Stimulated activated naive CD4-positive, alpha-beta T cell (primary cell): ENCODE measurements at regions not wholly inside any gene's neighbourhood (a gene's known extent, or its start where the extent isn't known, plus 50 kb on each side); places are given as distances from the start of the nearest gene placed in this dataset.
"Not testable (repeated sequence)": the region's sequence is repeated elsewhere in the genome, so short reads cannot be mapped to it uniquely, and the experiment has no call there.

Experiments
- DNase-seq, 6 experiments: peaks; one replicate each; lab custom pipeline; 2025; lab: John Stamatoyannopoulos, UW

DNA sequence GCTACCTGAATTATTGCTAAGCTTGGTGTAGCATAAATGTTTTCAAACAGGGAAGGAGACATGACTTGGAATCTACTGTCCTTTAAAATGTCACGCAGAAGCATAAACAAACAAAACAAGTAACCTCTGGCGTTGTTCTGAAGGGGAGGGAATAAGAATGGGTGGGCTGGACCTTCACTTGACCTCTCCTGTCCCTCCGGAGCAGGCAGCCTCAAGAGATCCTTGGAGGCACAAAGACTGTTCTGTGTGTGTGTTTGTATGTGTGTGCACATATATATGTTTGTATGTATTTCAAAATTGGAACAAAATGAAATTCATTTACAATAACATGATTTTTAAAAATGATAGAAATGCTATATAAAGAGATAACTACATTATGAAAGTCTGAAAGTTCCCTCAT lies 91.3 kb upstream of the DCLK2 start:
- no peak for DNase-seq

DNA sequence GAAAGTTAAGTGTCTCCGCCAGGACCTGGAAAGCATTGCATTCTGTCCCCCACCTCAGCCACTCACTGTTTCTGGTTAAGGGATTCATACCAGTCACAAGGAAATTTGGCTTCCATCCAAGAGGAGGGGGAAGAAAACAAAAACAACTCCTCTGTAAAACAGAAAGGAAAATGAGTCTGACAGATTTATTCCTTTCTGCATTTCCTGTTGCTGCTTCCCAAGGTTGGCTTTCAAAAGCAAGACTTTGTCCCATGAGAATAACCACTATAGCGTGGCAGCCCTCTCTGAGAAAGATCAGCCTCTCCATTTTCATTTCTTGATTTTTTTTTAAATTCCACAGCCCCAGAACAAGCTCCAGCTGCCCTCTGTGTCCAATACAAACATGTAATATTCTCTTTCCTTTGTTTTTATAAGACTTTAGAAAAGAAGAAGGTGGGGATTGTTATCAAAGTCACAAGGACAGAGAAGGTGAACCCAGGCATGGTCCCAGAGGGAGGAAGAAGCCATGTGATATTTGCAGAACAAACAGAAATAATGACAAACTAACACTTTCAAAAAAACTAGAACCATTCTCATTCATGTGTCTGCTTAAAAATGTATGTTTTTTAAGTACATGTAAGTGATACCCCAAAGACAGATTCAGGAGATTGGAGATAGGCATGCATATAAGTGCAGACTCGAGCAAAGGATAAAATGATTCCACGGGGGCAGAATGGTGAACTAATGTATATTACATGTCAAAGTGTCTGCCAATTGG lies 90.7 kb upstream of the DCLK2 start:
- no peak for DNase-seq

DNA sequence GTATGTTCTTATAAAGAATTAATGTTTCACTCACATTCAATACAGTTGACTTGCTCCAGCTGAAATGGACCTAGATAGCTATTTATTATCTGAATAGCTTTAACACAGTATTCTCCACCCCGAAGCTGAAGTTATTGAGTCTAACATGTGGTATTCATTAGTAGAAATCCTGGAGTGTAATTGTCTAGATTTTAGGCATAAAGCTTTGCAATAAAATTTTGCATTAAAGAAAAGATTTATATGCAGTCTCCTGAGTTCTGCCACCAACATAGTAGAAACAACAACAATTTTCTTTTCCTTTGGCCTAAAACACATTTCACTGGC lies 90.2 kb upstream of the DCLK2 start:
- DNase-seq = no peak

DNA sequence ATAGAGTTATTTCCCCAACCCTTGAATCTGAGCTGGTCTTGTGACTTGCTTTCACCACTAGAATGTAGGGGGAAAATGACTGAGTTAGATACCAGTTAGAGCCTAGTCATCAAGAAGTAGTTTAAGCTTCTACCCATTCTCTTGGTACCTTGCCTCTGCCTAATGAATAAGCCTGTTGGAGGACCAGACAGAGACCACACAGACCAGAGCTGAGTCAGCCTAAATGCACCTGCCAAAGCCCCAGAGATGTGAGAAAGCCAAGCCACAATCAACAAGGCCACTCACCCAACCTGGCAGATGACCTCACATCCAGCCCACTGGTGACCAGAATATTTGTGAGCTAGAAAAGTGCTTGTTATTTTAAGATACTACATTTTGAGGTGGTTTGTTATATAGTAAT lies 85.2 kb upstream of the DCLK2 start:
- no peak for DNase-seq

DNA sequence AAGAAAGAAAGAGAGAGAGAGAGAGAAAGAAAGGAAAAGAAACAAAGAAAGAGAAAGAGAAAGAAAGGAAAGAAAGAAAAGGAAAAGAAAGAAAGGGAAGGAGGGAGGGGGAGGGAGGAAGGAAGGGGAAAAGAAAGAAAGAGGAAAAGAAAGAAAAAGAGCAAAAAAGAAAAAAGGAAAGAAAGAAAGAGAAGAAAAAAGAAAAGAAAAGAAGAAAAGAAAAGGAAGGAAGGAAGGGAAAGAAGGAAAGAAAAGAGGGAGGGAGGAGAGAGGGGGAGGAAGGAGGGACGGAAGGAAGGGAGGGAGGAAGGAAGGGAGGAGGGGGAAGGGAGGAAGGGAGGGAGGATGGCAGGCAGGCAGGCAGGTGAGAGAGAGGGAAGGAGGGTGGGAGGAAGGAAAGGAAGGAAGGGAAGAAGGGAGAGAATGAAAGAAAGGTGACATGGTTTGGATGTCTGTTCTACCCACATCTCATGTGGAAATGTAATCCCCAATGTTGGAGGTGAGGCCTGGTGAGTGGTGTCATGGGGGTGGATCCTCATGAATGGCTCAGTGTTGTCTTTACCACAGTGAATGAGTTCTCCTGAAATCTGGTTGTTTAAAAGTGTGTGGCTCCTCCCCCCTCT lies 83.0 kb upstream of the DCLK2 start:
- no peak for DNase-seq

DNA sequence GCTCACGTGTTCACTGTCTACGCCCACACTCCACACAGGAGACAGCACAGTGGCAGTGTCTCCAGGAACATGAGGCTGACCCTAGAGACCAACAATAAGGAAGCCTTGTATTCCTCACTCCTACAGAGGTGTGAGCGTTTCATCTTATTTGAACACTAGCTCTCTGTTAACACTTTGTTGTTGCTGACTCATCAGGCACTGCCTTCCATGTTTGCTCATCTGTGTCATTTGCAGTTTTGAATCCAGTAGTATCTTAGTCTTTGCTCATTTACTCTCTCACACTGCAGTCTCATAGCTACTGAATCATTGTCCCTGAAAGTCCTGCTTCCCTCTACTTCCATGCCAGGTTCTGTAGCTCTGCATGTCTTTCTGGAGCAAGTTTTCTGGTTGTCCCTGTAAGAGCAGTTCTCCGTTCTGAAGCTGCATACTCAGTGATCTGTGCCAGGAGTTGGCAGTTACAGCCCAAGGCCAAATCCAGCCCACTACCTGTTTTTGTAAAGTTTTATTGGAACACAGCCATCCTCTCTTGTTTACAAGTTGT lies 80.3 kb upstream of the DCLK2 start:
- no peak for DNase-seq

DNA sequence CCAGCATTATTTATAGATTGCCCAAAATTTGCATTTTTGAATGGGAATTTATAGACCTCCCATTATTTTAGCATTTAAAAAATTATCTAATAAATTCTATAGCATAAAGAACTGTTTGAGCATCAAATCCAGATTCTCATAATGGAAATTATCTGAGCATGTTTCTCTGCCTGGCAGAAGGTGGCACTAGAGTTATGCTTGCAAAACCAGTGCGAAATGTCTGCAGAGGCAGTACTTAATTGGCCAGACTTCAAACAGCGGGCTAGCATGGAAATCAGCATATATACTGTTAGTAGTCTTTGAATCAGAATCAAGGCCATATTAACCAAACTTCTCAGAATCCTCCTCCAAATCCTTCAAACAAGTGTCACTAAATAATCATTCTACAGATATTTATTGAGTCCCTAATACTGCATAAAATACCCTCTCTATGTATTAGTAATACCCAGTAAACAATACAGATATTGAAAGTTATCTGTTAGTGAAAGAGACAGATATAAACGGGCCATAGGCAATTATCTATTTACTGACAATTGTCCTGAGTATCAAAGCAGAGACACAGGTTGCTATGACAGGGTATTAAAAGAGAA lies 78.7 kb upstream of the DCLK2 start:
- no peak for DNase-seq

DNA sequence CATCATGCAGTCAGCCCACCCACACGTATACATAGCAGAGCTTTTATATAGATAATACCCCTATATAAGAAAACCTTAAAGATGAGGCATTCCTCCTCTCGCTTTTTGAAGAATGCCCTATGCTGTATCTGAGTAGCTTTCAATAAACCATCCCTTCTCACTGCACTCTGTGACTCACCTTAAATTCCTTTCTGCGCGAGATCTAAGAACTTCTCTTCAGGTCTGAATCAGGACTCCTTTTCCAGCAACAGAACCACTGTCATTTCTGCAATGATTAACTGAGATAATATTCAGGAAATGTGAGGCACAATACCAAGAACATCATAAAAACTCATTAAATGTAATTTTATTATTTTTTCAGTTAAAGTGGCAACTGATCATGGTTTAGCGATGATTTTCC lies 76.4 kb upstream of the DCLK2 start:
- DNase-seq = no peak

DNA sequence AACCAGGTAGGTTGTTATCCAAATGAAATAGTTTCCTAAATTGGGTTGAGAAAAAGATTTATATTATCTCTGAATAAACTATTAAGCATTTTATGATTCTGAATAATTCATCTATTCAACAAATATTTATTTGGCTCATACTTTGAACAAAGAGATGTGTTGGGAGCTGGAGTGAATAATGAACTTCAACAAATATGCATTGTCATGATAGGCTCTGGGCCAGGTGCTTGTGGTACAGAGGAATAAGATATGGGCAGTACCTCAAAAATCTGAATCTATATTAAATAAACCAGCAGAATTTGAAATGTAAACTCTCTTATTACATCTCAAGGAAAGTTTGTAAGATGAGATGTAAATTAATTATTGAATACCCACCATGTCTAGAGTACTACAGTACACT lies 75.7 kb upstream of the DCLK2 start:
- no peak for DNase-seq

DNA sequence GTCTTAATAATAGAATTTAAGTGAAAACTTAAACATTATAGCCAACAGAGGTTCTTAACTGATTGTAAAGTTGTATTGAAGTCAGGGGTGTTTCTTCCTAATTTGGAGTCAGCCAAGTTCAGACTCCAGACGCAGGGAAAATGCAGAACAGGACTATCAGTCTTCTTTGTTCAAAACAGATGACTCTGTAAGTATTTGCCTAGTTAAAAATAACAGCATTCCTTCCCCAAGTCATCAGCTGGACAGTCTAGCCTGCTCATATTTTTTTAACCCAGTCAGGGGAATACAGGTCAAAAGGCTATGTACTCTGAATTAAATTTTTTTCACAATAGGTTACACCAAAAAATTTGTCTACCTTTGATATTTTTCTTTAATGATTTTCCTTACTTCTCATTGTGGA lies 73.8 kb upstream of the DCLK2 start:
- no peak for DNase-seq

DNA sequence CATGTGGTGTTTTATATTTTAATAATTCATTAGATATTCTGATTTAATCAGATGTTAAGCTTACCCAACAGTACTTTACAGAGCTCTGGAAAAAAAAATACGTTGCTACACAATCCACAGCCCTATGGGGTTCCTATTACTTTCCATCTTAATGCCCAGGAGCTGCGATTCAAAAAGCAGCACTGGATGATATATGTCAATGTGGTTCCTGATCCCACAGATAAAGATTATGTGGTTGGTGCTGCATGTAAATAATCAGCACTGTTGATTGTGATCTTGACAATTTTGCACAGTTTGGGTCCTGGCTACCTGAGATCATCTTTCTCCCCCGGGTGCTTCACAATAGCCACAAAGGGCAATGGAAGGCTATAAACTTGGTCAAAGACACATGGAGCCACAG lies 72.7 kb upstream of the DCLK2 start:
- DNase-seq = no peak

DNA sequence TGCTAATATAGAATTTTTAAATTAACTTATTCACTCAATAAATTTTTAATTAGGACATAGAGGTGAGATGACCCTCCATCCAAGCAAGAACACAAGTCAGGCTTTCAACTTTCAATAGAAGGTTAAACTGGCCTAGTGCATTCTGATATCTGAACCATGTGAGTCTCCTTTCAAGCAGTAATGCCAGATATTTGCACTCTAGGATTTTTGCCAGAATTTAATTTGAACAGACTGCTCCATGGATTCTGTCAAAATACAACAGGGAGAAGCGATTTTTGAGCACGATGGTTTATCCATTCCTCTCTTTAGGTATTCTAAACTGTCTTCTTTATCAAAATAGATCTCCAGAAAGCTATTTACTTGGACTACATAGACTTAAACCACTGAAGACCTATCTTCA lies 72.0 kb upstream of the DCLK2 start:
- DNase-seq = no peak

DNA sequence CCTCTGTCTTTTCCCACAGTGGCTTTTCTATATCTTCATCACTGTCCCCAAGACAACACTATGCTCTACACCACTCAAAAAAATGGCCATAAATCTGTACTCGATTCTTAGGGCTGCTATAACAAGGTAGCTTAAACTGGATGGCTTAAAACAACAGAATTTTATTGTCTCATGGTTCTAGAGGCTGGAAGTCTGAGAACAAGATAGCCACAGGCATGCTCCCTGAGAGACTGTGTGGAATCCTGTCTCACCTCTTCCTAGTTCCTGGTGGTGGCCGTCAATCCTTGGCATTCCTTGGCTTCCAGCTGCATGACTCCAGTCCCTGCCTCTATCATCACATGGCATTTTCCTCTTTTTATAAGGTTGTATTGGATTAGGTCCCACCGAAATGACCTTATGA lies 70.7 kb upstream of the DCLK2 start:
- DNase-seq = no peak

DNA sequence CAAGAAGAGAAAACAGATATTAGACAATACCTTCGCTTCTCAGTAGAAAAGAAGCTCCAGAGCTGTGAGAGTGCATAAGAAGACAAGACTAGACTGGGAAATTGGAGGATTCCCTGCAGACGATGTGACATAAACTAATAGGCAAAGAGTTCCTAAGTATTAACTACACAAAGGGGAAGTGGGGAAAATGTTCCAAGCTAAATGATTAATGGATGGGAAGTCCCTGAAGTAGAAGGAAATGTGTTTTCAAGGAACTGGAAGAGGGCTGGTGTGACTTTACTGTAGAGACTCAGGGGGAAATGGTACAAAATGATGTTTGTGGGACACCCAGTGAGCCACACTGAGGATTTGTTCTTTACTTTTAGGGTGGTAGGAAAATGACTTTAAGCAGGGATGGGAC lies 69.7 kb upstream of the DCLK2 start:
- DNase-seq = no peak

DNA sequence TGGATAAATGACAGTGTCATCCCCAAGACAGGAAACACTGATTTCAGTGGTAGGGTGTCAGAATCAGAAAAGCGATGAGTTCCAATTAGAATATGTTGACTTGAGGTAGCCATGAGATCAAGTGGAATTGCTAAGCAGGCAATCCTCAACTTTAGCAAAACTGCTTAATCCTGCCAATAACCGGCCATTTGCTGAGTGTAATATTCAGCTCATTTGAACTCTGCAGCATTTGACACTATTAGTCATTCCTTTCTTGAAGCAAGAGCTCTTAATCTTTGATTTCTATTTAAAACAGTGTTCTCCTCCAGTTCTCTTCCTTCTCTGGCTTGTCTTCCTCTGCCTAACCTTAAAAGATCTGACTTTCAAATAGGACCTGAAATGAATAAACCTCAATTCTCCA lies 68.7 kb upstream of the DCLK2 start:
- DNase-seq = no peak

DNA sequence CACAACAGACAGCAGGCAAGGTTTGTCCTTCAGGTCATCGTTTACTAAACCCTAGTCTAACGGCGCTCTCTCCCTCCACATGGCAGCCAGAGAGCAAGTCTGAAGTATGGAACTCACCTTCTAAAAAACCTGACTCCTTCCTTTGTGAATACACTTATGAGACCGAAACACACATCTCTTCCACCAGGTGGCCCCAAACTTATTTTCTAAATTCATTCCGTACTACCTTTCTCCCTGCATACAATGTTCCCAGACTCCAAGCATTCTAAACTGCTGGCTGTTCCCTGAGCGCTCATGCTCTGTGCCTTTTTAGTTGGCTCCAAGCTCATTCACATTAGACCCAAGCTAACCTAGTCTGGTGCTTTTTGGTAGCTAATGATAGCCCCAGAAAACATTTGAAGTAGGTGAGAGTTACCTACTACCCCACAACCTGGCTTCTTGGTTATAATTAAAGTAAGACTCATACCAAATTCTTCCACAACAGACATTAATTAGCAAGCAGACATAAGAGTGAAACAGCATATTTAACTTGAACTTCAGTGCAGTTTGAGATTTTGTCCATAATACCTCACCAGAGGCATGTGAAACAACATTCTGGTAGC lies 67.6 kb upstream of the DCLK2 start:
- no peak for DNase-seq

DNA sequence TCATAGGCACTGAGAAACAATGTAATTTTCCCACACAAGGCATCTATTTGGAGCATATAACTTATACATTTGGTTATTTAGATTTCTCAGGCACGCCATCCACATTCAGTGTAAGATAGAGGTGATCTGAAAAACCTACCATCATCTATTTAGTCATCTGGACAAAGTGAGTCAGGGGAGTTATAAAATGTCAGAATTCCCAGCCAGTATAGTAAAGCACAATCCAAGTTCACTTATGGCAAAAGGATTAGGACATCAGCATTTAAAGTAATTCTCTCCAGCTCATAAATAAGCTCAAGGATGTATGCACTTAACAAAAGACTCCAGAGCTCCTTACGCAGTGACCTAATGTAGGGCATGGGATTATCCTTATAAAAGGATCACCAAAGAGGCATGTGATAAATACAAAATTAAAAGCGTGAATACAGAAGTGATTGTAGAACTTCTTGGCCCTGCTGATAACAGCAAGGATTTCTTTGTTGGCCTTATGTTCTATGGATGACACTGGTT lies 65.3 kb upstream of the DCLK2 start:
- DNase-seq = no peak

DNA sequence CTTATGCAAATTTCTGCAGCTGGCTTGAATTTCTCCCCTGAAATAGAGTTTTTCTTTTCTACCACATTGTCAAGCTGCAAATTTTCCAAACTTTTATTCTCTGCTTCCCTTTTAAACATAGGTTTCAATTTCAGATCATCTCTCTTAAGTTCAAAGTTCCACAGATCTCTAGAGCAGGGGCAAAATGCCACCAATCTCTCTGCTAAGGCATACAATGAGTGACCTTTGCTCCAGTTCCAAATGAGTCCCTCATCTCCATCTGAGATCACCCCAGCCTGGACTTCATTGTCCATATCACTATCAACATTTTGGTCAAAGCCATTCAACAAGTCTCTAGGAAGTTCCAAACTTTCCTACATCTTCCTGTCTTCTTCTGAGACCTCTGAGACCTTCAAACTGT lies 62.3 kb upstream of the DCLK2 start:
- not testable (repeated sequence) for DNase-seq

DNA sequence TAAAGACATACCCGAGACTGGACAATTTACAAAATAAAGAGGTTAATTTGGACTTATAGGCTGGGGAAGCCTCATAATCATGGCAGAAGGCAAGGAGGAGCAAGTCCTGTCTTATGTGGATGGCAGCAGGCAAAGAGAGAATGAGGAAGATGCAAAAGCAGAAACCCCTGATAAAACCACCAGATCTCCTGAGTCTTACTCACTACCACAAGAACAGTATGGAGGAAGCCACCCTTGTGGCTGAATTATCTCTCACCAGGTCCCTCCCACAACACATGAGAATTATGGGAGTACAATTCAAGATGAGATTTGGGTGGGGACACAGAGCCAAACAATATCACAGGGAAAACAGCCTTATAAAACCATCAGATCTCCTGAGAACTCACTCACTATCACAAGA lies 61.6 kb upstream of the DCLK2 start:
- not testable (repeated sequence) for DNase-seq

DNA sequence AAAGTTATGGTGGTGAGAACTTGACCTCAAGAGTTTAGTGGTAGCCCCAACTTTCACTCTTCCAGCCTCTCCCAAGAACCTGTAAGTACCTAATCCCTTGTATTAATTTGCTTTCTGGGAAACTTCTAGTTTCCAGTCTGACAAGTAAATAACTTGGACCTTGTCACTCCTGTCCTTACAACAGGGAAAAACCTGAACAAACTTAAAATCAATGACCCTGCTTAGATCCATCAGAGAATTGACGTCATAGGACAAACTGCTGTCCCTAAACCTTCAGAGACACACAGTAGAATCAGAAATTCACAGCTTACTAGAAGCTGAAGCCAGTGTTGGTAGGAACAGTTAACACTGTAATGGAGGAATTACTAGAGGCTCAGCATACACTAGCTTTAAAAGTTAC lies 60.0 kb upstream of the DCLK2 start:
- DNase-seq = no peak

DNA sequence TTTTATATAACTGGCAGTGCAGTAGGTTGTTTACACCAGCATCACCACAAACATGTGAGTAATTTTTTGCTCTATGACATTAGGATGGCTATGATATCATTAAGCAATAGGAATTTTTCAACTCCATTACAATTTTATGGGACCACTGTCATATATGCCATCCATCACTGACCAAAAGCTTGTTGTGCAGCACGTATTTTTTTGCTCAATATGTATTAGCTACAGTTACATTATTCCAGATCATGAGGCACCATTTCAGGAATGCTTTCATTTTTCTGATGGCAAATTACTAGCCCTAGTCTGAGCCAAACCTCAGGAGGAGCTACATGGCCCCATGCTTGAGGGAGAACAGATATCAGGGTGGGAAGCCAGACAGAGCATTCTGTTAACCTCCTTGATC lies 56.8 kb upstream of the DCLK2 start:
- DNase-seq = no peak

DNA sequence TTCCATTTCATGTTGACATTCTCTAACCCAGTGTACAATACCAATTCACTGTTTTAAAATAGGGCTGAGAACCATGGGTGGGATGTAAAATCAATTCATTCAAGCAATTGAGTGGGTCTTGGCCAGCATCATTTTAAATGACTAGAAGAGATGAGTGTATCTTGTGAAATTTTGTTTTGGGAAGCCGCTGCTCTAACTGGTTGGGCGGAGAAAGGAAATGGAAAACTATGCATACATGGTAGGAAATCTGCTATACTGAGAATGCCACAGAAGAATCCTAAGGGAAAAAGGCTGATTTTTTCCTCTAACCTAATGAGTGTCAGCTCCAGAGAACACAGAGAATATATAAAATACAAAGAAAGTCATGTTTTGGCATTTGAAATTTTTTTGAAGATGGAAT lies 54.8 kb upstream of the DCLK2 start:
- DNase-seq = no peak

DNA sequence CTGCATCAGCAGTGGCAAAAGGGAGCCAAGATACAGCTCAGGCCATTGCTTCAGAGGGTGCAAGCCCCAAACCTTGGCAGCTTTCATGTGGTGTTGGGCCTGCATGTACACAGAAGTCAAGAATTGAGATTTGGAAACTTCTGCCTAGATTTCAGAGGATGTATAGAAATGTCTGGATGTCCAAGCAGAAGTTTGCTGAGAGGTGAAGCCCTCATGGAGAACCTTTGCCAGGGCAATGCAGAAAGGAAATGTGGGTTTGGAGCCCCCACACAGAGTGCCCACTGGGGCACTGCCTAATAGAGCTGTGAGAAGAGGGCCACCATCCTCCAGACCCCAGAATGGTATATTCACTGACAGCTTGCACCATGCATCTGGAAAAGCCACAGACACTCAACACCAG lies 51.3 kb upstream of the DCLK2 start:
- DNase-seq = not testable (repeated sequence)
